H9 (cell line): ENCODE measurements at regions not wholly inside any gene's neighbourhood (a gene's known extent, or its start where the extent isn't known, plus 50 kb on each side); places are given as distances from the start of the nearest gene placed in this dataset.

Experiments
- DNase-seq: peaks from one replicate; pipeline ENCODE4 v3.0.0-alpha.2; 2017
- H2AFZ ChIP-seq: one replicate; pipeline ENCODE4 v1.6.1; 2013; ENCODE audit warnings: mild to moderate bottlenecking, low read length, control low read depth, moderate library complexity
- H2AK5ac ChIP-seq: 2 replicates; pipeline ENCODE4 v1.6.1; 2013; ENCODE audit warnings: low read length, control low read depth, mixed read lengths; ENCODE audit not compliant: insufficient read length
- H2BK120ac ChIP-seq: one replicate; pipeline ENCODE4 v1.6.1; 2013; ENCODE audit warnings: low read depth, mild to moderate bottlenecking, low read length, control low read depth, inconsistent platforms; ENCODE audit not compliant: poor library complexity, severe bottlenecking
- H2BK12ac ChIP-seq: 2 replicates; pipeline ENCODE4 v1.6.1; 2013; ENCODE audit warnings: low read length, control low read depth, mixed read lengths, low read depth; ENCODE audit not compliant: insufficient read length
- H2BK15ac ChIP-seq: 2 replicates; pipeline ENCODE4 v1.6.1; 2013; ENCODE audit warnings: low read depth, low read length, control low read depth
- H2BK20ac ChIP-seq: one replicate; pipeline ENCODE4 v1.6.1; 2013; ENCODE audit warnings: low read depth, mild to moderate bottlenecking, low read length, control low read depth, inconsistent platforms; ENCODE audit not compliant: poor library complexity, severe bottlenecking
- H2BK5ac ChIP-seq: 2 replicates; pipeline ENCODE4 v1.6.1; 2013; ENCODE audit warnings: low read length, control low read depth, mixed read lengths; ENCODE audit not compliant: insufficient read length
- H3K14ac ChIP-seq: 2 replicates; pipeline ENCODE4 v1.6.1; 2013; ENCODE audit warnings: low read length, control low read depth; ENCODE audit not compliant: insufficient read depth
- H3K18ac ChIP-seq: 2 replicates; pipeline ENCODE4 v1.6.1; 2013; ENCODE audit warnings: low read depth, mild to moderate bottlenecking, mixed read lengths, low read length, control low read depth; ENCODE audit not compliant: insufficient read length
- H3K23ac ChIP-seq: 2 replicates; pipeline ENCODE4 v1.6.1; 2013; ENCODE audit warnings: low read length, control low read depth, mixed read lengths, low read depth; ENCODE audit not compliant: insufficient read length
- H3K23me2 ChIP-seq: 2 replicates; pipeline ENCODE4 v1.6.1; 2013; ENCODE audit warnings: low read depth, mild to moderate bottlenecking, mixed read lengths, low read length, control low read depth; ENCODE audit not compliant: insufficient read length, poor library complexity, severe bottlenecking
- H3K27ac ChIP-seq: 2 replicates; pipeline ENCODE4 v1.5.1; 2013; ENCODE audit warnings: low read length, control low read depth, mixed read lengths, low read depth; ENCODE audit not compliant: insufficient read length
- H3K27me3 ChIP-seq: 2 replicates; pipeline ENCODE4 v1.6.1; 2013; ENCODE audit warnings: low read length, control low read depth, inconsistent platforms; ENCODE audit not compliant: insufficient read depth
- H3K4ac ChIP-seq: 2 replicates; pipeline ENCODE4 v1.6.1; 2013; ENCODE audit warnings: low read depth, mild to moderate bottlenecking, control low read depth, inconsistent platforms, low read length, moderate library complexity
- H3K4me1 ChIP-seq: 2 replicates; pipeline ENCODE4 v1.6.1; 2013; ENCODE audit warnings: low read length, control low read depth, inconsistent platforms; ENCODE audit not compliant: insufficient read depth
- H3K4me2 ChIP-seq: 2 replicates; pipeline ENCODE4 v1.6.1; 2013; ENCODE audit warnings: low read length, control low read depth, mixed read lengths; ENCODE audit not compliant: insufficient read length, insufficient read depth
- H3K56ac ChIP-seq: 2 replicates; pipeline ENCODE4 v1.6.1; 2013; ENCODE audit warnings: low read depth, mild to moderate bottlenecking, mixed read lengths, low read length, control low read depth; ENCODE audit not compliant: insufficient read length
- H3K79me1 ChIP-seq: 2 replicates; pipeline ENCODE4 v1.6.1; 2013; ENCODE audit warnings: low read depth, mild to moderate bottlenecking, moderate library complexity, low read length, control low read depth, inconsistent platforms; ENCODE audit not compliant: insufficient read depth, poor library complexity, severe bottlenecking
- H3K79me2 ChIP-seq: 2 replicates; pipeline ENCODE4 v1.6.1; 2013; ENCODE audit warnings: low read length, control low read depth, inconsistent platforms; ENCODE audit not compliant: insufficient read depth
- H3K9ac ChIP-seq: 2 replicates; pipeline ENCODE4 v1.6.1; 2013; ENCODE audit warnings: low read length, control low read depth, mixed read lengths; ENCODE audit not compliant: insufficient read length; ENCODE audit errors: extremely low read depth
- H3K9me3 ChIP-seq: one replicate; pipeline ENCODE4 v1.6.1; 2013; ENCODE audit warnings: low read depth, low read length, inconsistent platforms; ENCODE audit not compliant: control insufficient read depth
- H3T11ph ChIP-seq: one replicate; pipeline ENCODE4 v1.6.1; 2013; ENCODE audit warnings: mild to moderate bottlenecking, low read length, control low read depth, inconsistent platforms
- H4K20me1 ChIP-seq: one replicate; pipeline ENCODE4 v1.6.1; 2013; ENCODE audit not compliant: control insufficient read depth, insufficient read length, insufficient read depth
- H4K5ac ChIP-seq: 2 replicates; pipeline ENCODE4 v1.6.1; 2013; ENCODE audit warnings: low read depth, mild to moderate bottlenecking, mixed read lengths, low read length, control low read depth; ENCODE audit not compliant: insufficient read length
- H4K8ac ChIP-seq: replicated peaks from 2 replicates; pipeline ENCODE4 v1.6.1; 2013; ENCODE audit warnings: low read length, control low read depth, mixed read lengths, low read depth; ENCODE audit not compliant: insufficient read length
- H4K91ac ChIP-seq: 2 replicates; pipeline ENCODE4 v1.6.1; 2013; ENCODE audit warnings: low read depth, mild to moderate bottlenecking, moderate library complexity, mixed read lengths, low read length, control low read depth; ENCODE audit not compliant: insufficient read length
- H3K27ac Mint-ChIP-seq, 3 experiments: 2 replicates in 2 of 3; 3 replicates in 1 of 3; pipeline ENCODE4 v1.8.0; 2020 to 2021; ENCODE audit warnings: mixed read lengths in 3 of 3, mild to moderate bottlenecking in 1 of 3, moderate library complexity in 1 of 3
- H3K27me3 Mint-ChIP-seq: 2 replicates; pipeline ENCODE4 v1.8.0; 2021; ENCODE audit warnings: low read depth, mild to moderate bottlenecking, moderate library complexity, mixed read lengths
- H3K36me3 Mint-ChIP-seq, 3 experiments: 2 replicates in 2 of 3; 3 replicates in 1 of 3; pipeline ENCODE4 v1.8.0; 2020 to 2021; ENCODE audit warnings: low read depth in 3 of 3, mixed read lengths in 3 of 3; ENCODE audit not compliant: insufficient read depth in 1 of 3
- H3K4me1 Mint-ChIP-seq, 2 experiments: 2 replicates each; pipeline ENCODE4 v1.8.0; 2020; ENCODE audit warnings: mixed read lengths in 2 of 2
- H3K4me3 Mint-ChIP-seq, 2 experiments: 2 replicates in 1 of 2; 3 replicates in 1 of 2; pipeline ENCODE4 v1.8.0; 2020 to 2021; ENCODE audit warnings: mild to moderate bottlenecking in 2 of 2, mixed read lengths in 2 of 2, moderate library complexity in 1 of 2
- H3K9me3 Mint-ChIP-seq, 2 experiments: 2 replicates in 1 of 2; 3 replicates in 1 of 2; pipeline ENCODE4 v1.8.0; 2020; ENCODE audit warnings: mild to moderate bottlenecking in 2 of 2, mixed read lengths in 2 of 2, moderate library complexity in 1 of 2
- WGBS: extraction: QIAGEN DNeasy Blood & Tissue Kit; methylation state at CpG from one replicate; pipeline ENCODE4 v1.1.7; 2013; ENCODE audit warnings: missing lambda C conversion rate, low lambda C conversion rate, mixed read lengths; ENCODE audit not compliant: insufficient read length; ENCODE audit errors: extremely low coverage; 5-methylcytosine and 5-hydroxymethylcytosine counted together
- TF ChIP-seq, protein P1 (sequence below): fragments of 200-600 bp; sonication (generic); conservative IDR thresholded peaks from 3 replicates; pipeline ENCODE4 v1.8.0; 2021; ENCODE audit warnings: antibody characterized with exemption, mild to moderate bottlenecking

DNA sequence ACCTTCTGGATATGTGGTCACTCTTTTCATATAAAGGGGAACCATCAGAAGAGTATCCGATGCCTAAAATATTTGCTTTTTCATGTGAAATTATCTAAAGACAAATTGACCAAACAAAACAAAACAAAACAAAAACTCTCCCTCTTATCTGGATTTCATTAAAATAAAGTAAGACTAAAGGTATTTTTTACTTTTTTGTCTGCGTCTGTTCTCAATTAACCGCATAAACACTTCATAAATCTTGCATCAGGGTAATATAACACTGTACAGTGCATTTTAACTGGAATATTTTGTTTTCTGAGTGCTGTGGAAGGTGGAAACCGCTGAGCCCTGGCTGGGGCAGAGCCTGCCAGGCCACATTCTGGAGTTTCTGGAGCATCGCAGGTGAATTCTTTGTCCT, 234.1 kb upstream of the ZFP64 start:
- Histone ChIP-seq H2BK15ac (no peak overlapping the region), H3K23ac (no peak overlapping the region), H3K79me2 (no peaks in the 10 kb centered on the region), H3K9ac (no peak overlapping the region), H4K5ac (no peak overlapping the region), H3T11ph (no peak overlapping the region), H2BK20ac (no peak overlapping the region), H3K27ac (no peak overlapping the region), H3K23me2 (no peaks in the 10 kb centered on the region), H2BK12ac (no peak overlapping the region), H2BK5ac (no peak overlapping the region), H3K9me3 (no peaks in the 10 kb centered on the region), H4K8ac (no peak overlapping the region), H3K4me1 (no peaks in the 10 kb centered on the region), H2AFZ (no peak overlapping the region), H3K18ac (no peak overlapping the region), H2AK5ac (no peak overlapping the region), H3K14ac (no peak overlapping the region), H4K20me1 (no peaks in the 10 kb centered on the region), H4K91ac (no peak overlapping the region), H3K27me3 (no peaks in the 10 kb centered on the region), H3K79me1 (no peaks in the 10 kb centered on the region), H3K4ac (no peak overlapping the region), H2BK120ac (no peak overlapping the region), H3K56ac (no peak overlapping the region), H3K4me2 (no peak overlapping the region)
- H3K4me3 Mint-ChIP-seq, result no peak overlapping the region
- TF ChIP-seq, protein P1, sequence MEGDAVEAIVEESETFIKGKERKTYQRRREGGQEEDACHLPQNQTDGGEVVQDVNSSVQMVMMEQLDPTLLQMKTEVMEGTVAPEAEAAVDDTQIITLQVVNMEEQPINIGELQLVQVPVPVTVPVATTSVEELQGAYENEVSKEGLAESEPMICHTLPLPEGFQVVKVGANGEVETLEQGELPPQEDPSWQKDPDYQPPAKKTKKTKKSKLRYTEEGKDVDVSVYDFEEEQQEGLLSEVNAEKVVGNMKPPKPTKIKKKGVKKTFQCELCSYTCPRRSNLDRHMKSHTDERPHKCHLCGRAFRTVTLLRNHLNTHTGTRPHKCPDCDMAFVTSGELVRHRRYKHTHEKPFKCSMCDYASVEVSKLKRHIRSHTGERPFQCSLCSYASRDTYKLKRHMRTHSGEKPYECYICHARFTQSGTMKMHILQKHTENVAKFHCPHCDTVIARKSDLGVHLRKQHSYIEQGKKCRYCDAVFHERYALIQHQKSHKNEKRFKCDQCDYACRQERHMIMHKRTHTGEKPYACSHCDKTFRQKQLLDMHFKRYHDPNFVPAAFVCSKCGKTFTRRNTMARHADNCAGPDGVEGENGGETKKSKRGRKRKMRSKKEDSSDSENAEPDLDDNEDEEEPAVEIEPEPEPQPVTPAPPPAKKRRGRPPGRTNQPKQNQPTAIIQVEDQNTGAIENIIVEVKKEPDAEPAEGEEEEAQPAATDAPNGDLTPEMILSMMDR, result no peak
- H3K36me3 Mint-ChIP-seq, result peaks cover 0 to 8% (median 0%) of the 10 kb centered on the region in 3 experiments; a peak in 2 of 7 replicates
- H3K27ac Mint-ChIP-seq, result no peak overlapping the region
- DNase-seq, result no peak
- no CpG with 5 or more reads among the region's 5 CpGs for WGBS
- no peaks in the 10 kb centered on the region for H3K27me3 Mint-ChIP-seq
- H3K4me1 Mint-ChIP-seq, result peaks cover 0 to 4% of the 10 kb centered on the region in 2 experiments; a peak in 1 of 4 replicates
- H3K9me3 Mint-ChIP-seq, result peaks cover 5 to 7% of the 10 kb centered on the region in 2 experiments
